Esophagus (tissue), 2 donors: ENCODE measurements at regions not wholly inside any gene's neighbourhood (a gene's known extent, or its start where the extent isn't known, plus 50 kb on each side); places are given as distances from the start of the nearest gene placed in this dataset.
A peak's percentile ranks its signal among the peaks of the same experiment; 100 is the strongest.

Experiments used
- H3K27ac ChIP-seq, 2 donors: one replicate each; pipeline ENCODE4 v1.5.1; 2013; ENCODE audit warnings: low read depth in 2 of 2, mild to moderate bottlenecking in 2 of 2, inconsistent platforms in 1 of 2, low read length in 1 of 2, moderate library complexity in 1 of 2
- H3K27me3 ChIP-seq, 2 donors: one replicate each; pipeline ENCODE4 v1.6.1; 2013; ENCODE audit warnings: low read length in 2 of 2, control low read depth in 1 of 2, mild to moderate bottlenecking in 1 of 2; ENCODE audit not compliant: insufficient read depth in 2 of 2, control insufficient read depth in 1 of 2
- H3K36me3 ChIP-seq, 2 donors: one replicate each; pipeline ENCODE4 v1.6.1; 2013; ENCODE audit warnings: low read length in 1 of 2; ENCODE audit not compliant: control insufficient read depth in 2 of 2, insufficient read depth in 2 of 2
- H3K4me1 ChIP-seq, 2 donors: one replicate each; pipeline ENCODE4 v1.6.1; 2013; ENCODE audit warnings: low read length in 1 of 2; ENCODE audit not compliant: control insufficient read depth in 2 of 2, insufficient read depth in 2 of 2
- H3K4me3 ChIP-seq, 2 donors: one replicate each; pipeline ENCODE4 v1.5.1; 2013; ENCODE audit warnings: low read length in 2 of 2, mild to moderate bottlenecking in 2 of 2, low read depth in 1 of 2, moderate library complexity in 1 of 2
- H3K9me3 ChIP-seq, 2 donors: one replicate each; pipeline ENCODE4 v1.6.1; 2013; ENCODE audit warnings: mild to moderate bottlenecking in 2 of 2, low read depth in 1 of 2, low read length in 1 of 2, moderate library complexity in 1 of 2; ENCODE audit not compliant: control insufficient read depth in 2 of 2, insufficient read depth in 1 of 2
- WGBS, 2 donors: extraction: QIAGEN DNeasy Blood & Tissue Kit; methylation state at CpG; one replicate each; pipeline ENCODE4 v1.1.7; 2013; 5-methylcytosine and 5-hydroxymethylcytosine counted together
- donor health status: healthy with polysubstance abuse.
- donor health status: Bipolar disorder and iron deficiency.

DNA sequence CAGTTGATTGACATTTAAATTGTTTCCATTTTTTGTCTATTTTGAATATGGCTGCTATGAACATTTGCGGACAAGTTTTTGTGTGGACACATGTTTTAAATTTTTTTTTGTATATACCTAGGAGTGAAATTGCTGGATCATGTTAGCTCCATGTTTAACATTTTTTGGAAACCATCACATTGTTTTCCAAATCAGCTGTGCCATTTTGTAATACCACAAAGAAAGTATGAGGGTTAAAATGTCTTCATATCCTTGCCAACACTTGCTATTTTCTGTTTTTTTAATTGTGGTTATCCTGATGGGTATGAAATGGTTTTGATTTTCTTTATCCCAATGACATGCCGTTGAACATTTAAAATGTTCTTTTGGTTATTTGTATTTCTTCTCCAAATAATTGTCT lies 52.1 kb downstream of the CARTPT start:
- no peaks in the 10 kb centered on the region for H3K27me3 ChIP-seq
- WGBS, 2 donors = 84 to 86% methylated on average over 2 of the region's 2 CpGs
- no peaks in the 10 kb centered on the region for H3K4me1 ChIP-seq
- H3K9me3 ChIP-seq = no peaks in the 10 kb centered on the region
- H3K4me3 ChIP-seq = no peak overlapping the region
- no peak overlapping the region for H3K27ac ChIP-seq
- H3K36me3 ChIP-seq = no peaks in the 10 kb centered on the region

DNA sequence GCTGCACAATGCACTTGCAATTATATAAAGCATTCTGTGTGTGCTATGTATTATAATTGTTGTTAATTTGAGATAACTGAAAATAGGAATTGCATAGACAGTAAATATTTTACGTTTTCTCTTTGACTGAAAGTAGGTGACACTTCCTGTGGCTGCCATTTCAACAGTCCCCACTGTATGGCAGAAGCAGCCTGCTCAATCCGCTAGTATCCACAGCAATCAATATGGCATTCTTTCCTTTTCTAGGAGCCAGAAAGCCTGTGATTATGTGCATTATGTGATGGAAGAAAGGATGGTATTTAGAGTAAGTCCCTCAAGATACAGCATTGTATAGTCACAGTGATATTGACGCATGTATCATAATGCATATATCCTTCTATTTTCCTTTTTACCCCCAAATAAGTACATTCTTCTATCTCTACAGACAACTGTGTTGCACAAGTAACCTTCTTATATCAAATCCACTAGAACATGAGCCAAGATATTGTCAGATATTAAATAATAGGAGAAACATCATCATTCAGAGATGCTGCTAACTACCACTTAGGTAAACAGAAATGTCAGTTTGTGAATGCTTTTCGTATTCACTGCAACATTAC lies 59.7 kb downstream of the CARTPT start:
- no peak overlapping the region for H3K4me3 ChIP-seq
- H3K9me3 ChIP-seq = no peaks in the 10 kb centered on the region
- H3K4me1 ChIP-seq = no peaks in the 10 kb centered on the region
- no peak overlapping the region for H3K27ac ChIP-seq
- no peaks in the 10 kb centered on the region for H3K36me3 ChIP-seq
- WGBS, 2 donors = 52 to 71% methylated on average over 4 of the region's 4 CpGs
- no peaks in the 10 kb centered on the region for H3K27me3 ChIP-seq

GRCh38 chr5:71780597-71780996 lies 61.5 kb downstream of the CARTPT start:
- no peak overlapping the region for H3K4me3 ChIP-seq
- 73 to 81% methylated on average over 6 of the region's 6 CpGs for WGBS, 2 donors

GRCh38 chr5:71782393-71782770 lies 63.3 kb downstream of the CARTPT start:
- Histone ChIP-seq H3K4me3 (peak overlapping the region in 1 of 2 donors; percentile 21), H3K4me1 (no peaks in the 10 kb centered on the region), H3K27ac (no peak overlapping the region), H3K36me3 (no peaks in the 10 kb centered on the region), H3K27me3 (no peaks in the 10 kb centered on the region), H3K9me3 (no peaks in the 10 kb centered on the region)
- 34 to 41% methylated on average over 3 of the region's 3 CpGs for WGBS, 2 donors

More at GRCh38 chr5:71780597-71780996, 61.5 kb downstream of the CARTPT start:
- Histone ChIP-seq H3K27ac (no peak overlapping the region), H3K9me3 (no peaks in the 10 kb centered on the region), H3K4me1 (no peaks in the 10 kb centered on the region), H3K36me3 (no peaks in the 10 kb centered on the region), H3K27me3 (no peaks in the 10 kb centered on the region)

GRCh38 chr5:71782771-71783770 lies 64.0 kb downstream of the CARTPT start:
- Histone ChIP-seq H3K9me3 (no peaks in the 10 kb centered on the region), H3K27ac (peak overlapping the region in 1 of 2 donors; percentile 64), H3K4me1 (no peaks in the 10 kb centered on the region), H3K4me3 (peak overlapping the region in 1 of 2 donors; percentile 21), H3K27me3 (no peaks in the 10 kb centered on the region), H3K36me3 (no peaks in the 10 kb centered on the region)
- 28 to 34% methylated on average over 27 of the region's 27 CpGs for WGBS, 2 donors

DNA sequence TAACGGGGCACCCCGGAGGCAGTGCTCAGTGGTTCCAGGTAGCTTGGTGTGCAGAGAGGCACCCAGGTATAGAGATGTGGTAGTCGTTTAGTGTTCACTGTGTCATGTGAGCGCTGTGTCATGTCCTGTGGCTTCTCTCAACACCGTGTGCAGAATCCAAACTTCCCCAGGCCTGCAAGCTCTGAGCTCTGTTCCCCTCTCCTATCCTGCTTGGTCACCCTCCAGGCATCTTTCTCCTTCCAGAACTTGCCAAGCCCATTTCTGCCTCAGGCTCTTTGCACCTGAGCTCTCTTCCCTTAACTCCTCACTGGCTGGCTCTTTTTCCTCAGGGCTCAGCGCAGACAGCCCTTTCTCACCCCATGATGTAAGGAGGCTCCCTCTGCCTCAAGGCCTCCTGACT lies 64.8 kb downstream of the CARTPT start:
- WGBS, 2 donors = 75 to 83% methylated on average over 6 of the region's 6 CpGs
- H3K36me3 ChIP-seq = no peaks in the 10 kb centered on the region

GRCh38 chr5:71786337-71787055 lies 67.4 kb downstream of the CARTPT start:
- Histone ChIP-seq H3K36me3 (no peaks in the 10 kb centered on the region), H3K27me3 (no peaks in the 10 kb centered on the region), H3K9me3 (peaks cover 0 to 3% of the 10 kb centered on the region in 2 donors), H3K4me3 (no peak overlapping the region), H3K4me1 (no peaks in the 10 kb centered on the region), H3K27ac (no peak overlapping the region)
- WGBS, 2 donors = 67 to 77% methylated on average over 8 of the region's 8 CpGs

More for the DNA sequence above, 64.8 kb downstream of the CARTPT start:
- no peaks in the 10 kb centered on the region for H3K4me1 ChIP-seq
- H3K27ac ChIP-seq = no peak overlapping the region
- H3K4me3 ChIP-seq = no peak overlapping the region
- no peaks in the 10 kb centered on the region for H3K27me3 ChIP-seq
- H3K9me3 ChIP-seq = no peaks in the 10 kb centered on the region

GRCh38 chr5:71788794-71789193 lies 69.7 kb downstream of the CARTPT start:
- Histone ChIP-seq H3K27me3 (no peaks in the 10 kb centered on the region), H3K9me3 (peaks cover 0 to 3% of the 10 kb centered on the region in 2 donors), H3K27ac (no peak overlapping the region), H3K4me1 (no peaks in the 10 kb centered on the region), H3K4me3 (no peak overlapping the region), H3K36me3 (no peaks in the 10 kb centered on the region)
- WGBS, 2 donors = 96 to 97% methylated on average over 2 of the region's 2 CpGs

- H3K27ac ChIP-seq = no peak overlapping the region
- peaks cover 3 to 4% of the 10 kb centered on the region in 2 donors for H3K9me3 ChIP-seq
- 80 to 83% methylated on average over 4 of the region's 4 CpGs for WGBS, 2 donors
- no peaks in the 10 kb centered on the region for H3K36me3 ChIP-seq
- H3K27me3 ChIP-seq = no peaks in the 10 kb centered on the region
- H3K4me1 ChIP-seq = no peaks in the 10 kb centered on the region
- no peak overlapping the region for H3K4me3 ChIP-seq
These were observed 70.7 kb downstream of the CARTPT start for GRCh38 chr5:71789746-71790145.
